ENCODE measurements at regions not wholly inside any gene's neighbourhood (a gene's known extent, or its start where the extent isn't known, plus 50 kb on each side); places are given as distances from the start of the nearest gene placed in this dataset.

DNA sequence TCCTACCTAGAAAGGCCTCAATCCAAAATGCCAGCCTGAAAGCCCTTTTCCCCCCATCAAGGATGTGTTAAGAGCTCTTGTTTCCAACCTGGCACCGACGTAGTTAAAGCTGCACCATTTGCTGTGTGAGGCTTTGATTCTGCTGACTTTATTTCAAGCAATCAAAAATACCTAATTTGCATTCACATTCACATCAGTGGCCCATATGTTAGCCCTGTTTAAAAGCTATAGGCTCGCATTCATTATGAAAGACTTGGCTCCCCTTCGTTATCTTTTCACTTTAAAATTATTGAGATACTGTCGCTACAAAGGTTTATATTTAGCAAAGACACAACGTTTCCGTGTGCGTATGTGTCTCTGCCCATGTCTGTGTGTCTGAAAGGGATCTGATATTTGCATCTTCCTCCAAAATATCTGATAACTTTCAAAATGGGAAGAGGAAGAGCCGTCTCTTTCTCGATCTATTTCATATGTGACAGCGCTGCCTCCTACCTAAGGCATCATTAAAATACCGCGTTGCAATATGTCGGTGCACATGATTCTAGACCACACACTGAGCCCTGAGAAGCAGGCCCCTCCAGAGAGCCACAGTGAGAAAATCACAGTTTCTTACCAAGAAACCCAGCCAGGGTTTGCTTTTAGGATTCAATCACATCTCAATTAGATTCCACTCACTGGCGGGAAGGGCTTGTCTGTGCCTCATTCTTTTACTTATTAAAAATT lies 57.1 kb upstream of the ITPRID1 start:
- DNase-seq, result no peak

DNA sequence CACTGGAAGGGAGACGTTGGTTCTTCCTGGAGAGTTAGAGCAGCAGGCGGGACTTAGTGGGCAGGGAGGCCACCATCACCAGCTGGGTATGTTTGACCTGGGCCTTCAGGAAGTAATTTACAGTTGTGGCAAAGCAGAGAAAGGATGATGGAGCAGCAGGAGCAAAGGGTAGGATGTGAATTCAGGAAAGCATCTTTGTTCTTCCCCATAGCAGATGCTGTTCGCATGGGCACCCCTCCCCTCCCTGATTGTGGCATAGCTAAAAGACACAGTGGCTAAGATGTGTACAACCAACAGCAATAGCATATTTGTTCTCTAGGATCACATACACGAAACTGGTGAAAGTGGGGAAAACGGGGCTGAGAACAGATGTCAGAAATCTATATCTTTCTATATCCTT lies 56.3 kb upstream of the ITPRID1 start:
- DNase-seq, result no peak

DNA sequence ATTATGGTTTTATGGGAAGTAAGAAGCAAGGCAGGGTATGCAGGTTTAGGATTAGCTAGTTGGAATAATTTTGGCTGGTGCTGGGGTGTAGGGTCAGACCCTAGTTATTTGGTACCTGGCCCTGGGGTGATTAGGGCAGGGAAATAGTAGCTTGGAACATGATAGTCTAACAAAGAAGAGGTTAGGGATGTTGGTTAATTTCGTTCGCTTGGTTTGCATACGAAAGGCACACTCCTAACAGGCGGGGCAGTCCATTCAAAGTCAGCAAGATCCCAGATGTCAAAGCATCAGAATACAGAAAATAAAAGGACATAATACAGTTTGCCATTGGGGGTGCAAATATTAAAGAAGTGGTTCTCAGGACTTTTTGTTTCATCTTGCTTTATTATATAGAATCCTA lies 55.7 kb upstream of the ITPRID1 start:
- DNase-seq, result no peak

DNA sequence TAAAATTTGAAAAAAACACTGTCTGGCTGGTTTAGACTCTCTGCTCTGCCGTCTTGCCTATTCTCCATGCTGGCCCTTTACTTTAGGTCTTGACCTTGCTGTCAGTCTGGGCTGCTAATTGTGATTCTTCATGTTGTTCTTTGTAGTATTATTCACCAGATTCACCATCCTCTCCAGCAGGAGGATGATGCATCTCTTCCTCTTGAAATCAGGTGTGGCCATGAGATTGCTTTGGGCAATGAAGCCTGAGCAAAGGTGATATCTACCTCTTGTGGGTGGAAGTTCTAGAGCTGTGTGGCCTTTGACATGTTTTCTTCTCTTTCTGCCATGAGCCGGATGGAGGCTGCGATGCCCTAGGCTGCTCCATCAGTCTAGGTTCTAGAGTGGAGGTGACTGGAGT lies 51.3 kb upstream of the ITPRID1 start:
- no peak for DNase-seq

All from CD4-positive, alpha-beta T cell treated with Interleukin-17A for 1 hour (primary cell).